Tibial nerve (tissue), 3 donors: ENCODE measurements at regions not wholly inside any gene's neighbourhood (a gene's known extent, or its start where the extent isn't known, plus 50 kb on each side); places are given as distances from the start of the nearest gene placed in this dataset.

ENCODE experiments used
- POLR2A ChIP-seq, 2 donors: fragments of 450-650 bp; IDR thresholded peaks; one replicate each; pipeline ENCODE4 v1.6.1; 2017; ENCODE audit warnings: antibody characterized with exemption in 2 of 2, mild to moderate bottlenecking in 2 of 2, moderate library complexity in 2 of 2
- TF ChIP-seq, protein P1 (sequence below), 5 experiments: fragments of 200-600 bp in 3 of 5; fragments of 450-650 bp in 2 of 5; sonication (generic) in 3 of 5; IDR thresholded peaks; one replicate each; pipeline ENCODE4 v1.5.1; 2016 to 2019; ENCODE audit warnings: antibody characterized with exemption in 5 of 5, mild to moderate bottlenecking in 3 of 5, moderate library complexity in 2 of 5

DNA sequence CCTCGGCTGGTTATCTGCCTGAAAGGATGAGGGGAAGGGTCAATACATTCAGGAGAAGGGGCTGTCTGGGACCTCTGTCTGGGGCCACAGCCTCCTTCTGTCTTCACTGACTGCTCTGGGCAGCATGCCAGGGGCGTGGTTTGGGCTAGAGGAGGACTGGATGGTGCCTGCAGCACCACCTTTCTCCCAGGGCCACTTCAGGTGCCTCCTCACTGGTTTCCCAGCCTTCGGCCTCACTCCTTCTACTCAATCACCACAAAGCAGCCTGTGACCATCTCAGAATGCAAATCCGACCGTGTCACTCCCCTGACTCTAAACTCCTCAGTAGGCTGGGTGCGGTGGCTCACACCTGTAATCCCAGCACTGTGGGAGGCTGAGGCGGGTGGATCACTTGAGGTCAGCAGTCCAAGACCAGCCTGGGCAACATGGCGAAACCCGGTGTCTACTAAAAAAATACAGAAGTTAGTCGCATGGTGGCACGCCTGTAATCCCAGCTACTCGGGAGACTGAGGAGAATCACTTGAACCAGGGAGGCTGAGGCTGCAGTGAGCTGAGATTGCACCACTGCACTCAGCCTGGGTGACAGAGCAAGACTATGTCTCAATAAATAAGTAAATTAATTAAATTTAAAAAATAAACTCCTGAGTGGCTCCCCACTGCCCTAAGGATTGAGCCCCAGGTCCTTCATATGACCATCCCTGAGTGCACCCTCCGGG lies 50.1 kb upstream of the ECE1 start:
- TF ChIP-seq, protein P1, sequence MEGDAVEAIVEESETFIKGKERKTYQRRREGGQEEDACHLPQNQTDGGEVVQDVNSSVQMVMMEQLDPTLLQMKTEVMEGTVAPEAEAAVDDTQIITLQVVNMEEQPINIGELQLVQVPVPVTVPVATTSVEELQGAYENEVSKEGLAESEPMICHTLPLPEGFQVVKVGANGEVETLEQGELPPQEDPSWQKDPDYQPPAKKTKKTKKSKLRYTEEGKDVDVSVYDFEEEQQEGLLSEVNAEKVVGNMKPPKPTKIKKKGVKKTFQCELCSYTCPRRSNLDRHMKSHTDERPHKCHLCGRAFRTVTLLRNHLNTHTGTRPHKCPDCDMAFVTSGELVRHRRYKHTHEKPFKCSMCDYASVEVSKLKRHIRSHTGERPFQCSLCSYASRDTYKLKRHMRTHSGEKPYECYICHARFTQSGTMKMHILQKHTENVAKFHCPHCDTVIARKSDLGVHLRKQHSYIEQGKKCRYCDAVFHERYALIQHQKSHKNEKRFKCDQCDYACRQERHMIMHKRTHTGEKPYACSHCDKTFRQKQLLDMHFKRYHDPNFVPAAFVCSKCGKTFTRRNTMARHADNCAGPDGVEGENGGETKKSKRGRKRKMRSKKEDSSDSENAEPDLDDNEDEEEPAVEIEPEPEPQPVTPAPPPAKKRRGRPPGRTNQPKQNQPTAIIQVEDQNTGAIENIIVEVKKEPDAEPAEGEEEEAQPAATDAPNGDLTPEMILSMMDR (IDR thresholded peaks at IDR 0.05), result no peak
- TF ChIP-seq POLR2A (IDR thresholded peaks at IDR 0.05), result no peak
